Lower leg skin (tissue), 3 donors: ENCODE measurements at regions not wholly inside any gene's neighbourhood (a gene's known extent, or its start where the extent isn't known, plus 50 kb on each side); places are given as distances from the start of the nearest gene placed in this dataset.

Source experiments
- POLR2A ChIP-seq, 2 donors: fragments of 450-650 bp; IDR thresholded peaks; one replicate each; pipeline ENCODE4 v1.6.1; 2016 to 2017; ENCODE audit warnings: antibody characterized with exemption in 2 of 2, mild to moderate bottlenecking in 1 of 2, moderate library complexity in 1 of 2
- TF ChIP-seq, protein P1 (sequence below), 3 donors: fragments of 450-650 bp; IDR thresholded peaks; one replicate each; pipeline ENCODE4 v1.5.1; 2016; ENCODE audit warnings: antibody characterized with exemption in 3 of 3, mild to moderate bottlenecking in 3 of 3, moderate library complexity in 2 of 3

- TF ChIP-seq, protein P1, sequence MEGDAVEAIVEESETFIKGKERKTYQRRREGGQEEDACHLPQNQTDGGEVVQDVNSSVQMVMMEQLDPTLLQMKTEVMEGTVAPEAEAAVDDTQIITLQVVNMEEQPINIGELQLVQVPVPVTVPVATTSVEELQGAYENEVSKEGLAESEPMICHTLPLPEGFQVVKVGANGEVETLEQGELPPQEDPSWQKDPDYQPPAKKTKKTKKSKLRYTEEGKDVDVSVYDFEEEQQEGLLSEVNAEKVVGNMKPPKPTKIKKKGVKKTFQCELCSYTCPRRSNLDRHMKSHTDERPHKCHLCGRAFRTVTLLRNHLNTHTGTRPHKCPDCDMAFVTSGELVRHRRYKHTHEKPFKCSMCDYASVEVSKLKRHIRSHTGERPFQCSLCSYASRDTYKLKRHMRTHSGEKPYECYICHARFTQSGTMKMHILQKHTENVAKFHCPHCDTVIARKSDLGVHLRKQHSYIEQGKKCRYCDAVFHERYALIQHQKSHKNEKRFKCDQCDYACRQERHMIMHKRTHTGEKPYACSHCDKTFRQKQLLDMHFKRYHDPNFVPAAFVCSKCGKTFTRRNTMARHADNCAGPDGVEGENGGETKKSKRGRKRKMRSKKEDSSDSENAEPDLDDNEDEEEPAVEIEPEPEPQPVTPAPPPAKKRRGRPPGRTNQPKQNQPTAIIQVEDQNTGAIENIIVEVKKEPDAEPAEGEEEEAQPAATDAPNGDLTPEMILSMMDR (IDR thresholded peaks at IDR 0.05), result no peak
- TF ChIP-seq POLR2A (IDR thresholded peaks at IDR 0.05), result no peak
Observed at GRCh38 chr13:89751432-89751930, 1596.0 kb upstream of the MIR17HG start.
